Mesodermal cell (in vitro differentiated cells): ENCODE measurements at regions not wholly inside any gene's neighbourhood (a gene's known extent, or its start where the extent isn't known, plus 50 kb on each side); places are given as distances from the start of the nearest gene placed in this dataset.
"Not testable (repeated sequence)": the region's sequence is repeated elsewhere in the genome, so short reads cannot be mapped to it uniquely, and the experiment has no call there.

Experiments
- H3K27ac ChIP-seq: 2 replicates; pipeline ENCODE4 v1.7.0; 2013; ENCODE audit warnings: mild to moderate bottlenecking, low read depth, low read length, moderate library complexity; ENCODE audit not compliant: severe bottlenecking
- H3K36me3 ChIP-seq: 2 replicates; pipeline ENCODE4 v1.7.1; 2013; ENCODE audit warnings: mild to moderate bottlenecking, low read length, moderate library complexity; ENCODE audit not compliant: control insufficient read depth, insufficient read depth
- H3K4me1 ChIP-seq: one replicate; pipeline ENCODE4 v1.7.1; 2013; ENCODE audit warnings: mild to moderate bottlenecking, low read length; ENCODE audit not compliant: insufficient read depth, control insufficient read depth, poor library complexity, severe bottlenecking
- H3K4me3 ChIP-seq: 2 replicates; pipeline ENCODE4 v1.7.0; 2013; ENCODE audit warnings: low read length, control low read depth, mild to moderate bottlenecking; ENCODE audit not compliant: insufficient read depth, poor library complexity, severe bottlenecking; ENCODE audit errors: extremely low read depth
- H3K9me3 ChIP-seq: 2 replicates; pipeline ENCODE4 v1.7.1; 2013; ENCODE audit warnings: mild to moderate bottlenecking, low read length, moderate library complexity; ENCODE audit not compliant: control insufficient read depth
- whole genome bisulfite sequencing, 2 experiments: methylation state at CpG; one replicate each; pipeline ENCODE4 v1.1.5; 2013; ENCODE audit warnings: missing lambda C conversion rate in 2 of 2; ENCODE audit not compliant: insufficient coverage in 2 of 2; 5-methylcytosine and 5-hydroxymethylcytosine counted together

DNA sequence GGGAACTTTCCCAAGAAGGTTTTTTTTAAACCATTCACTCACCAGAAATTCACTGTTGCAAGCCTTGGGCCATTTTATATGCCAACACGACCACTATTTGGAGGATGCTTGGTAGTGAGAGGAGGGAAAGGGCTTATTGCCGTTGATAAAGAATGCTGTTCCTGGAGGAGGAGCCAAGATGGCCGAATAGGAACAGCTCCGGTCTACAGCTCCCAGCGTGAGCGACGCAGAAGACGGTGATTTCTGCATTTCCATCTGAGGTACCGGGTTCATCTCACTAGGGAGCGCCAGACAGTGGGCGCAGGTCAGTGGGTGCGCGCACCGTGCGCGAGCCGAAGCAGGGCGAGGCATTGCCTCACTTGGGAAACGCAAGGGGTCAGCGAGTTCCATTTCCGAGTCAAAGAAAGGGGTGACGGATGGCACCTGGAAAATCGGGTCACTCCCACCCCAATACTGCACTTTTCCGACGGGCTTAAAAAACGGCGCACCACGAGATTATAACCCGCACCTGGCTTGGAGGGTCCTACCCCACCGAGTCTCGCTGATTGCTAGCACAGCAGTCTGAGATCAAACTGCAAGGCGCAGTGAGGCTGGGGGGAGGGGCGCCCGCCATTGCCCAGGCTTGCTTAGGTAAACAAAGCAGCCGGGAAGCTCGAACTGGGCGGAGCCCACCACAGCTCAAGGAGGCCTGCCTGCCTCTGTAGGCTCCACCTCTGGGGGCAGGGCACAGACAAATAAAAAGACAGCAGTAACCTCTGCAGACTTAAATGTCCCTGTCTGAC lies 408.1 kb upstream of the NFE2L3 start:
- H3K4me3 ChIP-seq, H3K27ac ChIP-seq, H3K4me1 ChIP-seq, H3K9me3 ChIP-seq, H3K36me3 ChIP-seq: not testable (repeated sequence)
- WGBS, 2 experiments: 88 to 93% methylated on average over 2 to 13 of the region's 37 CpGs

DNA sequence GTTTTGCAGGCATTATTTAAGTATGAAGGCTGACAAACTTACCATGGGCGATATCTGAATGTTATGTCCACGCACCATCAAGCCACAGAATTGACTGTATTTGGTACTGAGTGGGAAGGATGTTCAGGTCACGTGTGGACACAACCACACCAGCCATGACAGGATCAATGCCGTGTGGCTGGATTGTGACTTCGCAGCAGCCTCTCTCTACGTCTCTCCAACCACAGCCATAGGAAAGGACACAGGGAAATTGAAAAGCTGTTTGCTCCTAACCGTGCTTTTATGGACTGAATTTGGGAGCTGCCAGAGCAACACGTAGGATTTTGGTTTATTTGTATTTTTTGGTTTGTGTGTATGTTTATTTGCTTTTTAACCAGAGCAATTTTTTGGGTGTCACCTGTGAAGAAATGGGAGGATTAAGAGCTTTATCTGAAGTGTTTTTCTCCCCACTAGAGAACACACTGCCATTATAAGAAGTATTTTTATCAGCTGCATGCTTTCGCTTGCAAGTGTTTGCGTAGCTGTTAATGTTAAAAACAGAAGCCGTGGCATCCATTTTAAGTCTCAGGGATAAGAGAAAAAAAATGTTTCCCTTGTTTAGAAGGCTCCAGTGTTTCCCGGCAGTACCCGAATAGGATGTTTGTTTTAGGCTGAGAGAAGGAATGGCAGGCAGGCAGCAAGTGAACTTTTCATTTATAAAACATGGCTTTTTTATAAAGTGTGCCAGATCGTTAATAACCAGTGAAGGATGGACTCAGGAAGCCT lies 401.1 kb upstream of the NFE2L3 start:
- peaks cover 26% of the 10 kb centered on the region for H3K4me1 ChIP-seq
- H3K27ac ChIP-seq: peak overlapping the region; percentile 91
- H3K9me3 ChIP-seq: no peaks in the 10 kb centered on the region
- 78 to 90% methylated on average over 8 to 13 of the region's 14 CpGs for WGBS, 2 experiments
- no peaks in the 10 kb centered on the region for H3K36me3 ChIP-seq
- no peak overlapping the region for H3K4me3 ChIP-seq

DNA sequence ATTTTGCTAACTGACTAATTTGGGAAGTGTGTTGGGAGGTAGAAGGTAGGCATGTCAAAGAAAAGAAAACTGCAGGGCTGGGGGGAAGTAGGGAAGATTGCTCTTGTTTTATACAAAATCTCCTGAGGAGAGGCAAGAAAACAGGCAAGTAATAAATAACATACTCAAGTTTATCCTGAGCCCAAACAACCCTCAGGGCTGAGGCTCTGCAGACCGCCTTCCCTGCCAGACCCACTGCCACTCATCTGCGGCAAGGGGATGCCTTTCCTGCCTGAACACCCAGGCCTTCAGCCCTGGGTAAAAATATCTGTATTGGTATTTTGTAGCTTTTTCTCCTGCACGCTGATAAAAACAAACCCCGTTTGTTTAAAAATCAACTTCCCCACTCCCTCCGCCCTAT lies 399.8 kb upstream of the NFE2L3 start:
- Histone ChIP-seq H3K36me3 (no peaks in the 10 kb centered on the region), H3K4me1 (peaks cover 26% of the 10 kb centered on the region), H3K27ac (peak overlapping the region; percentile 91), H3K4me3 (no peak overlapping the region), H3K9me3 (no peaks in the 10 kb centered on the region)
- WGBS, 2 experiments: 80 to 92% methylated on average over 1 to 2 of the region's 5 CpGs

DNA sequence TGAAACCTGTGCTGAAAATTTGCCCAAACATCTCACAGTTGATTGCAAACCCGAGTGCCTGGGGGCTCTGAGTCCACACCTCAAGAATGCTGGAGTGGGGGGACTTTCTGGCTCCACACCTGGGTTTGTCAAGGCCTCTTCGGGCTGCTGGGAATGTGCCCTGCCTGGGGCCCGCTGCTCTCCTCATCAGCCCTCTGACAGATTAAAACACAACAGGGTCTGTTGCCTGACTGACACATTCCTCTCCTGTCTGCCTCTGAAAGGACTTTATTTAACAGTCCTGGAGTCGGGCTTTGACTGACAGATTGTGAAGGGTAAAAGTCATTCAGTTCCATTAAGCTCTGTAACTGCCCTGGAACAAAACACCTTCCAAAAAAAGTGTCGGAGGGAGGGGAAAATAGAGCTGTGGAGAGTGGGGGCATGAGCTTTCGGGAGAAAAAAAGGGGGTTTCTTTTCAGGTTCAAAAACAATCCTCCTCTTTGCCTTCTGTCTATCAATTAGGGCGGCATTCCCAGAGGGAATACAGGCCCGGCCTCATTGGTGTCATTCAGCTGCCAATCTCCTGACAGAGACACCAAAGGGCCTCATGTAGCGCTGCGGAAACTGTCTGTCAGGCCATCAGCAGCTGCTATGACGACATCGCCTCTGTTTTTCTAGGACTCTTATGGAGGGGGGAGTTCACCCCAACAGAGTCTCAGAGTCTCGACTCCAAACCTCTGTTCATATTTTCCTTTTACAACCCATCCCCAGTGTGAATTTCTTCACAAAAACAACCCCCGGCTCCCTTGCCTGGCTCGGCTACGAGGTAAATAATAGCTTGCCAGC lies 398.8 kb upstream of the NFE2L3 start:
- H3K9me3 ChIP-seq: no peaks in the 10 kb centered on the region
- 47 to 51% methylated on average over 11 of the region's 16 CpGs for WGBS, 2 experiments
- no peaks in the 10 kb centered on the region for H3K36me3 ChIP-seq
- peak overlapping the region; percentile 91 for H3K27ac ChIP-seq
- H3K4me3 ChIP-seq: no peak overlapping the region
- peaks cover 26% of the 10 kb centered on the region for H3K4me1 ChIP-seq

DNA sequence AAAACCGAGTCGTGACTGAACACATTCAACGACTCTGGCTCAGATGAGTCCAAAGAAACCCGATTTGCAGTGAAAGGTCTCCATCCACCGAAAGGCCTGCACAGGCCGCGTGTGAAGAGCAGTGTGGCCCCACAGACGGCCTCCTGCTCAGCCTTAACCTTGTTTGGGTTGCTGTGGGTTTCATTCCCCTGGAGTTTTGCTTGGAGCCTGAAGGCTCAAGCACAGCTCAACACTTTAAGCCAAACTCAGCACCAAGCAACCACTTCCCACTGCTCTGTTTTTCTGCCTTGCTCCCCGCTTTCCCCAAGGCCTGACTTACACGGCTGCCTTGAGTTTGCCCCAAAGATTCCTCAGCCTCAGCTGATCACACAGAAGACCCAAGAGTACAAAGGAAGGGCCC lies 398.2 kb upstream of the NFE2L3 start:
- WGBS, 2 experiments: 87 to 88% methylated on average over 9 to 10 of the region's 10 CpGs
- Histone ChIP-seq H3K27ac (peak overlapping the region; percentile 91), H3K36me3 (no peaks in the 10 kb centered on the region), H3K4me1 (peaks cover 26% of the 10 kb centered on the region), H3K4me3 (no peak overlapping the region), H3K9me3 (no peaks in the 10 kb centered on the region)

GRCh38 chr7:25754333-25754732 lies 397.7 kb upstream of the NFE2L3 start:
- Histone ChIP-seq H3K9me3 (no peaks in the 10 kb centered on the region), H3K4me1 (peaks cover 26% of the 10 kb centered on the region), H3K36me3 (no peaks in the 10 kb centered on the region), H3K4me3 (no peak overlapping the region), H3K27ac (peak overlapping the region; percentile 91)
- 92 to 100% methylated on average over 6 of the region's 7 CpGs for WGBS, 2 experiments

DNA sequence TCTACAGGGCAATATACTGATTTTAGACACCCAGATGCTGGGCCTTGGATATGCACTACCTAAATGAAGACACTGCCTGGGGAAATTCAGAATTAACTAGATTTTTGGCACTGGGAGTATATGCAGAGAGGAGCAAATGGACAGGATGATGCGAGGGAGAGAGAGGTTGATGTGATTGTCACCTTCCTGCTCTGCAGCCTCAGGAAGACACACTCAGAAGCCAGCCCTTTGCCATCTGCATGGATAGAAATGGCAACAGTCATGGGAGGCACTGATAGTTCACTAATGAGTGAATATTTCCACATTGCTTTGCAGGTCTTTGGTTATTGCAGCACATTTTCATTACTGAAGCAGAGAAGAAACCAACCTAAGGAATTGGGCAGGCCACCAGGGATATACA lies 397.2 kb upstream of the NFE2L3 start:
- peaks cover 26% of the 10 kb centered on the region for H3K4me1 ChIP-seq
- no peak overlapping the region for H3K4me3 ChIP-seq
- no peaks in the 10 kb centered on the region for H3K9me3 ChIP-seq
- H3K36me3 ChIP-seq: no peaks in the 10 kb centered on the region
- WGBS, 2 experiments: 91 to 100% methylated on average over 1 of the region's 1 CpG
- no peak overlapping the region for H3K27ac ChIP-seq

DNA sequence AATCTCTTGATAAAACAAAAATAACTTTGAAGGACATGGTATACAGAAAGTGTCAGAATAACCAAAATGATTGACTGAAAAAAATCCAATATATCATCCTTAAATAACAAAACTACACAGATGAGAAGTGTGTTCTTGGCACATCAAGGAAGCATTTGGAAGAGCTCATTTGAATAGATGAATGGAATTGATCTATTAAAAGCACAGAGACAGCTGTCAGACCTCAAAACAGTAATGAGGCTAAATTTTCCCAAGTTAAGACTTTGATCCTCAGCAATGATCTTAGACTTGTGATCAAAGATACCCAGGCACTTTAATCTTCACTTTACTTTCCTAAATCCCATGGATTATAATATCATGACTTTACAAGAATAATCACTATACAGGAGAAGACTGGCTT lies 395.4 kb upstream of the NFE2L3 start:
- Histone ChIP-seq H3K36me3 (no peaks in the 10 kb centered on the region), H3K4me3 (no peak overlapping the region), H3K9me3 (no peaks in the 10 kb centered on the region), H3K27ac (no peak overlapping the region), H3K4me1 (peaks cover 17% of the 10 kb centered on the region)

- H3K27ac ChIP-seq: no peak overlapping the region
- WGBS, 2 experiments: 78% methylated on average over 1 of the region's 4 CpGs; no CpG with 5 or more reads in 1 of the 2 experiments
- no peaks in the 10 kb centered on the region for H3K9me3 ChIP-seq
- no peak overlapping the region for H3K4me3 ChIP-seq
- H3K4me1 ChIP-seq: peaks cover 3% of the 10 kb centered on the region
- no peaks in the 10 kb centered on the region for H3K36me3 ChIP-seq
These were observed 393.4 kb upstream of the NFE2L3 start for GRCh38 chr7:25758559-25758958.

- H3K36me3 ChIP-seq: no peaks in the 10 kb centered on the region
- H3K9me3 ChIP-seq: no peaks in the 10 kb centered on the region
- no peak overlapping the region for H3K27ac ChIP-seq
- no peak overlapping the region for H3K4me3 ChIP-seq
- H3K4me1 ChIP-seq: no peaks in the 10 kb centered on the region
These were observed 392.7 kb upstream of the NFE2L3 start for GRCh38 chr7:25759286-25759685.
